Activated naive CD4-positive, alpha-beta T cell treated with anti-CD3 and anti-CD28 coated beads, Interleukin-2, amount 50 U/mL, for 72 hours (primary cell): ENCODE measurements at regions not wholly inside any gene's neighbourhood (a gene's known extent, or its start where the extent isn't known, plus 50 kb on each side); places are given as distances from the start of the nearest gene placed in this dataset.

ENCODE experiments used
- ATAC-seq, 2 donors: fragments of 150-1000 bp; cut with Tn5 transposase; 2 replicates each; pipeline ENCODE4 v1.10.0; 2021; ENCODE audit warnings: mild to moderate bottlenecking in 2 of 2, moderate library complexity in 2 of 2
- DNase-seq, 2 donors: peaks; one replicate each; pipeline ENCODE4 v3.0.0; 2021 to 2022; ENCODE audit warnings: low spot score in 2 of 2
- H3K27ac Mint-ChIP-seq, 2 donors: one replicate each; pipeline ENCODE4 v1.8.0; 2022; ENCODE audit warnings: mild to moderate bottlenecking in 2 of 2, mixed read lengths in 2 of 2
- H3K36me3 Mint-ChIP-seq, 2 donors: one replicate each; pipeline ENCODE4 v1.8.0; 2022; ENCODE audit warnings: mixed read lengths in 2 of 2
- H3K9me3 Mint-ChIP-seq, 2 donors: one replicate each; pipeline ENCODE4 v1.8.0; 2022; ENCODE audit warnings: mixed read lengths in 2 of 2

DNA sequence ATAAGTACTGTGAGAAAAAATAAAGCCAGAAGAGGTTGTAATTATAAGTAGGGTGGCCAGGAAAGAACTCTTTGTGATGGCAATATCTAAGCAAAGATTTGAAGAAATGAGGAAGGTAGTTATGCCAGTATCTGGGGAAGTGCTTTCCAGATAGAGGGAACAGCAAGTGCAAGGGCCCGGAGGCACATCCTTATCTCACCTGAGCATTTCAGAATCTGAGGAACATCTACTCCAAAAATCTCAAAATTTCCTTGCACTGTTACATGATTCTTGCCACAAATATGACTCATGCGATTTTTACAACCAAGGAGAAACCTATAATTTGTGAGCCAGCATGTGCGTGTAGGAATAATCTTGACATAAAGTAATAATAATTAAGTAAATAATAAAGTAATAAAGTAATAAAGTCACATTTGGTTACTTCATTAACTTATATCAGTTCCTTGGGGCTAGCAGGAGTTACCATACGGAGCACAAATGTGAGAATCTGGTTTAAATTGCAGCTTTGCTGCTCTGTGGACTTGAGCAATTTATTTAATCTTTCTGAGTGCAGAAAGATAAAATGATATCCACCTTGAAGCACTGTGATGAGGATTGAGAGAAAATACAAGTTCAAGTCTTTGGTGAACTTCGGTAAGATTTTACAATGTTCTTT is 105.1 kb upstream of the SLC34A2 start:
- Mint-ChIP-seq H3K27ac (no peak overlapping the region), H3K9me3 (no peaks in the 10 kb centered on the region), H3K36me3 (no peaks in the 10 kb centered on the region)
- ATAC-seq (no peak), DNase-seq (no peak)

- Mint-ChIP-seq H3K9me3 (no peaks in the 10 kb centered on the region), H3K36me3 (no peaks in the 10 kb centered on the region), H3K27ac (no peak overlapping the region)
- DNase-seq (no peak), ATAC-seq (no peak)
Measured at GRCh38 chr4:25551605-25552004, 104.0 kb upstream of the SLC34A2 start.

DNA sequence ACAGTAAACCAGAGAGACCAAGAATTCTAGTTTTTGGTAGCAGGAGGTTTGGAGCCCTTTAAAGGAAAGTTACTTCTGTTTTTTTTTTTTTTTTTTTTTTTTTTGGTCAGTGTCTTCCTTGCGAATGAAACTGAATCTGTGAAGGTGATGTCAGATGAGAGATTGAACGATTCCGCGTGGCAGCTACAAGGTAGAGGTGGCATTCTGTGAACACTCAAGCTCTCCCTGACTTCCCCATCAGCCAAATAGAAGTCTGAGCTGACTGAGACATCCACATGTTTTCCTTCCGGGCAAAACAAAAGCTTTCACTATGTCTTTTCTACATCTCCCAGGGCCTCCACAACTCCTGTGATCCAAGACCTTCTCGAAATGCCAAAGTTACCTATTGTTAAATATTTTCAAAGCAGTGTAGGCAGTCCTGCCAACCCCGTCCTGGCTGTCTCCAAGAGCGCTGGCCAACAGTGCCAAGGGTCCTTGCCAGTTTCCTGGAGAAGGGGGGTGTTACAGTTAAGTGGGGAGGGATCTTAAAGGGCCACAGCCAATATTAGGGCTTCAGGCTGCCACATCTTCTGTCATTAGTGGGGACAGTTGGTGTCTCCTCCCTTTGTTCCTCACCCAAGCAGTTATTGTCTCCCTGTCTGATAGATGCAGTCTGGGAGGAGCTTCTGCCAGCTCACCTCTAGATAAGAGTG is 102.9 kb upstream of the SLC34A2 start:
- H3K9me3 Mint-ChIP-seq = no peaks in the 10 kb centered on the region
- no peaks in the 10 kb centered on the region for H3K36me3 Mint-ChIP-seq
- ATAC-seq (no peak), DNase-seq (no peak)
- no peak overlapping the region for H3K27ac Mint-ChIP-seq

GRCh38 chr4:25559508-25559907 is 96.1 kb upstream of the SLC34A2 start:
- H3K36me3 Mint-ChIP-seq = no peaks in the 10 kb centered on the region
- ATAC-seq = no peak
- no peak for DNase-seq

DNA sequence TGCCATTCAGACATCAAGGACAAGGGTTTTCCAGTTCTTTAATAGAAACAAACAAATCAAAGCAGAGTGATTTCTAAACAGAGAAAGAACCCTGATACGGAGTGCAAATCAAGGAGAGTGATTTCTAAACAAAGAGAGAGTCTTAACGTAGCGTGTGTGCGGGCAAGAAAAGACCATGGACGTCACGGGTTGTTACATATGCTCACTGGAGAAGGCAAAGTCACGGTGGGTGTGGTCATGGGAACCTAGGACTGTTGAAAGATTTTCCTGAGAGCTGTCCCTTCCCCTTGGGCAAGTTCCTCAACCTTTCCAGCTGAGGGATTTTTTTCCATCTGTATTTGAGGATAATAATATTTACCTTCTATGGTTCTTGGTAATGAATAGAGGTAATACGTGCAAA is 95.0 kb upstream of the SLC34A2 start:
- ATAC-seq = no peak
- Mint-ChIP-seq H3K27ac (no peak overlapping the region), H3K9me3 (no peaks in the 10 kb centered on the region), H3K36me3 (no peaks in the 10 kb centered on the region)
- no peak for DNase-seq

More at GRCh38 chr4:25559508-25559907, 96.1 kb upstream of the SLC34A2 start:
- Mint-ChIP-seq H3K27ac (no peak overlapping the region), H3K9me3 (no peaks in the 10 kb centered on the region)

DNA sequence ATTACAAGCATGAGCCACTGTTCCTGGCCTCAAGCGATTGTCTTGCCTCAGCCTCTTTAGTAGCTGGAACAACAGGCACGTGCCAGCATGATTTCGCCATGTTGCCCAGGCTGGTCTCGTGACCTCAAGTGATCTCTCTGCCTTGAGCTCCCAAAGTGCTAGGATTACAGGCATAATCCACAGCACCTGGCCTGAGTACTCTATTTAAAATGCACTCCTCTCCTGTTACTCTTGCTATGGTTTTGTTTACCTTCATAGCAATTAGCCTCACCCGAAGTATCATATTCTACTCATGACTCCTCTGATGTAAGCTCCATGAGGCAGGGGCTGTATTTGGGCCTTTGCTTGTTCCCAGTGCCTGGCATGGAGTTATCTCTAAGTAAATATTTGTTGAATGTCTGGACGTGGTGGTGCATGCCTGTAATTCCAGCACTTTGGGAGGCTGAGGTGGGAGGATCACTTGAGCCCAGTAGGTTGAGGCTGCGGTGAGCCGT is 92.5 kb upstream of the SLC34A2 start:
- no peak overlapping the region for H3K27ac Mint-ChIP-seq
- no peak for DNase-seq
- H3K9me3 Mint-ChIP-seq = no peaks in the 10 kb centered on the region
- no peaks in the 10 kb centered on the region for H3K36me3 Mint-ChIP-seq
- ATAC-seq = no peak

DNA sequence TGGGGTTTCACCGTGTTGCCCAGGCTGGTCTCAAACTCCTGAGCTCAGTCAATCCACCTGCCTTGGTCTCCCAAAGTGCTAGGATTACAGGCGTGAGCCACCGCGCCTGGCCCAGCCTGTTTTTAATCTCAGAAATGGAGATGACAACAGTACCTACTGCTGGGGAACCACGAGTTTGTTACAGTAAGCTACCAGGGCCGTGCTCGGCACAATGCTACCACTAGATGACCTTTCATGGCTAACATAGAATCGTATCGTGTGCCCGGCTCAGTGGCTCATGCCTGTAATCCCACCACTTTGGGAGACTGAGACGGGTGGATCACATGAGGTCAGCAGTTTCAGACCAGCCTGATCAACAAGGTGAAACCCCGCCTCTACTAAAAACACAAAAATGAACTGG is 90.8 kb upstream of the SLC34A2 start:
- Mint-ChIP-seq H3K27ac (no peak overlapping the region), H3K36me3 (no peaks in the 10 kb centered on the region), H3K9me3 (no peaks in the 10 kb centered on the region)
- no peak for DNase-seq
- no peak for ATAC-seq

GRCh38 chr4:25567253-25567652 is 88.4 kb upstream of the SLC34A2 start:
- no peak for ATAC-seq
- H3K27ac Mint-ChIP-seq = no peak overlapping the region
- DNase-seq = no peak
- no peaks in the 10 kb centered on the region for H3K9me3 Mint-ChIP-seq
- no peaks in the 10 kb centered on the region for H3K36me3 Mint-ChIP-seq

- ATAC-seq = no peak
- no peaks in the 10 kb centered on the region for H3K36me3 Mint-ChIP-seq
- no peak for DNase-seq
- no peaks in the 10 kb centered on the region for H3K9me3 Mint-ChIP-seq
- no peak overlapping the region for H3K27ac Mint-ChIP-seq
Measured at GRCh38 chr4:25569716-25570115, 85.9 kb upstream of the SLC34A2 start.

- Mint-ChIP-seq H3K27ac (no peak overlapping the region), H3K9me3 (no peaks in the 10 kb centered on the region), H3K36me3 (no peaks in the 10 kb centered on the region)
- DNase-seq (no peak), ATAC-seq (no peak)
Measured at GRCh38 chr4:25575611-25576010, 80.0 kb upstream of the SLC34A2 start.

DNA sequence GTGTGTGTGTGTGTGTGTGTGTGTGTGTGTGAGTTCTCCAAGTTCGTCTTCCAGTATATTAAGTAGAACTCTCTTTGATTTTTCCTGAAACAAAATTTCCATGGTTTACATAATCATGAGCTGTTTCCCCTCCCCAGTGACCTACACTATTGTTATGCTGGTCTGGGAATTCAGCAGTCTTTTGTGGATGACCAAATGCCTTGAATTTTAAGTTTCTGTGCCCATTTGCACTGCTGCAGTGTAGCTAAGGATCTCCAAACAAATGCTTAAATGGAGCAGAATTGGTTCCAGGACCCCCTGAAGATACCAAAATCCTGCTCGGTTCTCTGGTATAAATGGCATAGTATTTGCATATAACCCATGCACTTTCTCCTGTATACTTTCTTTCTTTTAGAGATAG is 77.2 kb upstream of the SLC34A2 start:
- H3K36me3 Mint-ChIP-seq = no peaks in the 10 kb centered on the region
- no peaks in the 10 kb centered on the region for H3K9me3 Mint-ChIP-seq
- no peak for ATAC-seq
- DNase-seq = no peak
- H3K27ac Mint-ChIP-seq = no peak overlapping the region

DNA sequence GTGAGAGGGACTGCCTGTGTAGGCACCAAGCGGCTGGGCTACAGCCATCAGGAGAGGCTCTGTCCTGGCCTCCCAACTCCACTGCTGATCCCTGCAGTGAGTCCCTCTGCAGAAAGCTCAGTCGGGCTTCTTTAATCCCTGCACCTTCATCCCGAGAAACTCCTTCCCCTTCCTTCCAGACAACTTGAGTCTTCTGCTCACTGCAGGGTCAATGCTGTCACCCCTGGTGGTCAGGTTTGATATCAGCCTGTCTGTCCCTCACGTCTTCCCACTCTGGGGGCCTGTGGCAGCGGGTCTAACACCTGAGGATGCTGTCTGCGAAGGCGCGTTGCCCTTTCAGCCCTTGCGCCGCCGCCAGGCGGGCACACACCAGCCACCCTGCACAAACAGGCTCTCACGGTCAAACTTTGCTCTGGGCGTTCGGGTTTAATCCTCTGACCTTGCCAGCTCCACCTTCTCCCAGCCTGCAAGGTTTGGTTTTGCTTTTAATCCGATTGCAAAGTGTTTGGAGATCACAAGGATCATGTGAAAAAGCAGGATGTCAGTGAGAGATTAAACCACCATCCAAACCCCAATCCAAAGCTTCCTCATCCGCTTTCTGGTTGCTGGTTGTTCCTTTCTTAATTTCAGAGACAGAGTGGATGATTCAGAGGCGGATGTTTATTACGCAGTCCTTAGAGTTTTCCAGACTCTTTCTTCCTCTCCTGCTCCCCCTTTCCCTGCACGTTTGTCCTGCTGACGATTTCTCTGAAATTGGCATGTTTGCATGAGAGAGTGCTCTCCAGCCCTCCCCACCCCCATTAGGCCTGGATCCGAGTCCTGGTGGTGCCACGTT is 74.8 kb upstream of the SLC34A2 start:
- no peaks in the 10 kb centered on the region for H3K36me3 Mint-ChIP-seq
- H3K27ac Mint-ChIP-seq = no peak overlapping the region
- DNase-seq (no peak), ATAC-seq (no peak)
- H3K9me3 Mint-ChIP-seq = no peaks in the 10 kb centered on the region

- no peak for ATAC-seq
- H3K9me3 Mint-ChIP-seq = no peaks in the 10 kb centered on the region
- H3K27ac Mint-ChIP-seq = no peak overlapping the region
- no peaks in the 10 kb centered on the region for H3K36me3 Mint-ChIP-seq
- no peak for DNase-seq
Measured at GRCh38 chr4:25585901-25586523, 69.6 kb upstream of the SLC34A2 start.

DNA sequence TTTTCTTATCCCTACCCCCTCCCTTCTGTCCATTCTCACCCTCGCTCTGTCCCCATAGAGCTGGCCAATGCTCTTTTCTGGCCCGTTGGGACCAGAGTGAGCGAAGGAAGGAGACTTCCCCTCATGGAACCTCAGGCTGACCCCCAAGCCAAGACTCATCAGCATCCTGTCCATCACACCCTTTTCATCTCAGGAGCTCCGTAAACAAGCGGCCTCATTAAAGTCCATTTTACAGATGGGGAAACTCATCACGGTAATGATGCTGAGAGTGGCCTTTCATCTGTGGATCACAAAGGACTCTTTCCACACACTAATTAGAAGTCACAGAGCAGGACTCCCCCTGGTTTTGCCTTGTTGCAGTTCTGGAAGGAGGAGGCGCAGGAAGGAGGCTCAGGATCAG is 67.4 kb upstream of the SLC34A2 start:
- ATAC-seq (no peak), DNase-seq (no peak)
- Mint-ChIP-seq H3K9me3 (no peaks in the 10 kb centered on the region), H3K27ac (no peak overlapping the region), H3K36me3 (no peaks in the 10 kb centered on the region)

DNA sequence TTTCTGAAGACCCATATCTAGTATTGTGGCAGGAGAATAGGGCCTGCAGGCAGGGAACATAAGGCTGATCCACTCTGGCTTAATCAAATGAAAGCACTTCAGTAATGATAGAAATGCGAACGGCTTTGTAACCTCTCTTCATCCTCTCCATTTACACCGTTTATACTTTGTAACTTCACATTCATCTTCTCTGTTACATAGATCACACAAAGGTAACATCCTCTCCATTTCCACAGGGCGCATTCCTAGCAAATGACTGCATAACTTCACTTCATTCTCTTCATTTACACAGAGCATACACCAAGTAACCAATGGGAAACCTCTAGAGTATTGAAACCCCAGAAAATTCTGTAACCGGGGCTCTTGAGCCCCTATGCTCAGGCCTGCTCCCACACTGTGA is 65.5 kb upstream of the SLC34A2 start:
- no peaks in the 10 kb centered on the region for H3K36me3 Mint-ChIP-seq
- H3K9me3 Mint-ChIP-seq = peaks cover 8 to 12% of the 10 kb centered on the region in 2 donors

DNA sequence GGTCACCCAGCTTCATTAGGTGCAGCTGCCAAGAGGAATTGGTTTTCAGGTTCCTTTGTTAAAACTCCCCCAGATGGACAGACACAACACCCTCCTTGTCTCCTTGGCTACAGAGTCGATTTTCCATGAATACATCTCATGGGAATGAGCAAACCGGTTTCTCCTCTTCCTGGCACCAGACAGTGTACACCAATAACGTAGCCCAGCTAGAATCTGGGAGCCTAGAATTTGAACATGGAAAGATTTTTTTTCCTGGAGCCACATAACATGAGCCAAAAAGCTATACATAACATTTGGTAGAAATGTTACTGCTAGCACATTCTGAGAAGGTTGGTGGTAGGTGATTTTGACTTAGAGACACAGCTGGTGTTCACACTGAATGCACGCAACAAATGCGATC is 62.9 kb upstream of the SLC34A2 start:
- H3K9me3 Mint-ChIP-seq = peaks cover 11 to 15% of the 10 kb centered on the region in 2 donors
- no peak for DNase-seq
- no peak overlapping the region for H3K27ac Mint-ChIP-seq
- no peaks in the 10 kb centered on the region for H3K36me3 Mint-ChIP-seq
- no peak for ATAC-seq

More for the DNA sequence above, 65.5 kb upstream of the SLC34A2 start:
- H3K27ac Mint-ChIP-seq = no peak overlapping the region
- DNase-seq (no peak), ATAC-seq (no peak)
